Kidney capillary endothelial cell (primary cell): ENCODE measurements at regions not wholly inside any gene's neighbourhood (a gene's known extent, or its start where the extent isn't known, plus 50 kb on each side); places are given as distances from the start of the nearest gene placed in this dataset.

Experiments
- DNase-seq: peaks from one replicate; pipeline ENCODE4 v3.0.0-alpha.2; 2018; ENCODE audit warnings: low spot score

DNA sequence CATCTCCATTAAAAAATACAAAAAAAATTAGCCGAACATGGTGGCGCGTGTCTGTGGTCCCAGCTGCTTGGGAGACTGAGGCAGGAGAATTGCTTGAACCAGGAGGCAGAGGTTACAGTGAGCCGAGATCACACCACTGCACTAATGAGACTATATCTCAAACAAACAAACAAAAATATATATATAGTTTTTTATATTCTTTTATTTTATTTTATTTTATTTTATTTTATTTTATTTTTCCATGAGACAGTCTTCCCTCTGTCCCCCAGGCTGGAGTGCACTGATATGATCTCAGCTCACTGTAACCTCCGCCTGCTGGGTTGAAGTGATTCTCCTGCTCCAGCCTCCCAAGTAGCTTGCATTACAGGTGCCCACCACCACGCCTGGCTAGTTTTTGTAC, 79.5 kb downstream of the IRF2BPL start:
- DNase-seq: no peak

GRCh38 chr14:76948213-76948947, 80.1 kb downstream of the IRF2BPL start:
- DNase-seq: no peak

GRCh38 chr14:76947838-76948184, 80.7 kb downstream of the IRF2BPL start:
- DNase-seq: no peak

- peak; percentile 92 for DNase-seq
Measured at GRCh38 chr14:76947078-76947837, 81.2 kb downstream of the IRF2BPL start.

DNA sequence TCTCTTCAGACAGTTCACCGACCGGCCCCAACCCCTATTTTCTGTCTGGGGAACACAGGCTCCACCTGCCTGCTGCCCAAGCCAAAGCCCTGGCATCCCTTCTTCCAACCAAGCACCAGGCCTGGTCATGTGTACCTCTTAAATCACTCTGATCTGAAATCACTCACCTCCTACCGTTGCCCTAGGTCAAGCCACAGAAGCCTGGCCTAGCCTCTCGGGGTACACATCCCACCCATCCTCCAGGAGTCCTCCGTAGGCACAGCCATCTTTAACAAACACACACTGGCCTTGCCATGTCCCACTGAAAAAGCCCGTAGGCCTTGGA, 81.8 kb downstream of the IRF2BPL start:
- no peak for DNase-seq

DNA sequence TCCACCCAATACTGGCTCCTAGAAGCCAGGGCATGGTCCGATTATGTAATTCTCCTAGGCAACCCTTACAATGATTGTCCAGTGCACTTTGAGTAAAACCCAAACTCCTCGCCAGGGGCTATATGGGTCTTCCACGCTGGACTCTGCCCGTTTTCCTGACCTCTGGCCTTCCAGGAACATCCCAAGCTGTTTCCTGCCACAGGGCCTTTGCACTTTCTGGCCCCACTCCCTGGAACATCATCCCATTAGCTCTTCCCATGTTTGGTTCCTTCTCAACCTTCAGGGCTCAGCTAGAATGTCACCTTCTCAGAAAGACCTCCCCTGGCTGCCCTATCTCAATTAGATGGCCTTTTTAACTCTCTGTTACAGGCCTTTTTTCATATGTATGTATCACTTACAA, 85.4 kb downstream of the IRF2BPL start:
- no peak for DNase-seq

DNA sequence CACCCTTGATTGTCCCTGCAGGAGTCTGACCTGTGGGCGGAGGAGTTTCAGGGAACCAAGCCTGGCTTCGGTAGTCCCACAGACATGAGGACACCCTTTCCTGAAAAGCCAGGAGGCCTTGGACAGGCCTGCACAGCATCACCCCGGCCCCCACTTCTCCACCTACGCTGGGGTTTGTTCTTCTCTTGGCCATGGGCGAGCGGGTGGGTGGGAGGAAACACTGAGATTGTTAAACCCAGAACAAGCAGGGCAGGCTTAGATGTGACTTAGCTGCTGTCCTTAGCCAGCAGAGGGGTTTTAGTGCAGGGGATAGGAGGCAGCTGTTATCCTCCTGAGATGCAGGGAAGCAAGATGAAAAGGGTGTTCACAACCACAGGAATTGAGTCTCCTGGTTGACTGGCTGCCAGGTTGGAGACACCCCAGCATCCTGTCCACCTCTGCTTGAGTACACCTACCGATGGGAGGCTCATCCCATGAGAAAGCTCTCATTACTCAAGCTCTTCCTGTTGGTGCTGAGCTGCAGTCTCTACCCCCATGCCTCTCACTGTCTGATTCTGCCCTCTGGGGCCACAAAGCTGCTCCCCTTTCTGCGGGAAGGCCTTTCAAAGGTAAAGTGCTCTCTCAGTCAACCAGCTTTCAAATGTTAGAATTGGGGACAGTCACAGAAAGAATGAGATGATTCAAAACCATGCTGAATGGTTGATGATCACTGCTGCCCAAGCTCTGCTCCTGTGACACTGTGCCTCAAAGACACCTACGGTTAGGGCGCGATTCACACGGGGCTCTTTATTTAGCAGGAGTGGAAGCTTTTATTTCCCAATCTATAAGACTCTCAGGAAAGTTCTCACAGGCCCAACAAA, 86.3 kb downstream of the IRF2BPL start:
- DNase-seq: no peak

GRCh38 chr14:76941544-76941943, 87.0 kb downstream of the IRF2BPL start:
- no peak for DNase-seq

GRCh38 chr14:76940021-76940760, 88.3 kb downstream of the IRF2BPL start:
- no peak for DNase-seq

DNA sequence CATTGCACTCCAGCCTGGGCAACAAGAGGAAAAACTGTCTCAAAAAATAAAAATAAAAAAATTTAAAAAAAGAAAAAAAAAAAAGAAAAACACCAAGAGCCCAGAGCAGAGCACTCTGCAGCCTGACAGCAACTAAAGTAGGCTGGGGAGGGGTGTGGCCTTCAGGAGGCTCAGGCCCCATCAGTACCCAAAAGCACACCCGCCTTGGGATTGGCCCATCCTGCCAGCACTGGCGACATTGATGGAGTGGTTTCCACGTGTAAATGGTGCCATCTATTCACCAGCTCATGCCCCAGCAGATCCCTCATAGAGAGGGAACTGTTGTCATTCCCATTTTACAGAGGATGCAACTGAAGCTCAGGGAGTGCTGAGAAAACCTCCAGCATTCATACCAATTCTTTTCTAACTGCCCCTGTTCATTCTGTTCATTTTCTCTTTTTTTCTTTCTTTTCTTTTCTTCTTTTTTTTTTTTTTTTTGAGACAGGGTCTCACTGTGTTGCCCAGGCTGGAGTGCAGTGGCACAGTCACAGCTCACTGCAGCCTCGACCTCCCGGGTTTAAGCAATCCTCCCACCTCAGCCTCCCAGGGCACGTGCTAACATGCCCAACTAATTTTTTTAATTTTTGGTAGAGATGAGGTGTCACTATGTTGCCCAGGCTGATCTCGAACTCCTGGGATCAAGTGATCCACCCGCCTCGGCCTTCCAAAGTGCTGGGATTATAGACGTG, 89.3 kb downstream of the IRF2BPL start:
- DNase-seq: no peak

DNA sequence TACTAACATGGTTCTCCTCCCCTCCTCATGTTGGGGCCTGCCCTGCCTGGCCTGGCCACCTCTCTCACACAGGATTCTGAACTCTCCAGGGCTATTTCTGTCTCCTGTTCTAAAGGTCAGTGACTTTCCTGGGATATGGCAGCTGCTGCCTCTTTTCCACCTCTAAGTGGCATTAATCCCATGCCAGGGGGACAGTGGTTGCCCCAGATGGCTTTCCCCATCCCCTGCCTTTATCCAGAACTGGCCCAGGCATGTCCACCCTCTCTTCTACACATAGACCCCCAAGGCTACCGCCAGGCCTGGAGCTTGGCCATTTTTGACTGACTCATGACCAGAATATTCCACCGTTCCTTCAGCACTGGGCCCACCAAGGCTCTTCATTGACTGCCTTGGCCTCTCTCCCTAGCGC, 90.4 kb downstream of the IRF2BPL start:
- no peak for DNase-seq

DNA sequence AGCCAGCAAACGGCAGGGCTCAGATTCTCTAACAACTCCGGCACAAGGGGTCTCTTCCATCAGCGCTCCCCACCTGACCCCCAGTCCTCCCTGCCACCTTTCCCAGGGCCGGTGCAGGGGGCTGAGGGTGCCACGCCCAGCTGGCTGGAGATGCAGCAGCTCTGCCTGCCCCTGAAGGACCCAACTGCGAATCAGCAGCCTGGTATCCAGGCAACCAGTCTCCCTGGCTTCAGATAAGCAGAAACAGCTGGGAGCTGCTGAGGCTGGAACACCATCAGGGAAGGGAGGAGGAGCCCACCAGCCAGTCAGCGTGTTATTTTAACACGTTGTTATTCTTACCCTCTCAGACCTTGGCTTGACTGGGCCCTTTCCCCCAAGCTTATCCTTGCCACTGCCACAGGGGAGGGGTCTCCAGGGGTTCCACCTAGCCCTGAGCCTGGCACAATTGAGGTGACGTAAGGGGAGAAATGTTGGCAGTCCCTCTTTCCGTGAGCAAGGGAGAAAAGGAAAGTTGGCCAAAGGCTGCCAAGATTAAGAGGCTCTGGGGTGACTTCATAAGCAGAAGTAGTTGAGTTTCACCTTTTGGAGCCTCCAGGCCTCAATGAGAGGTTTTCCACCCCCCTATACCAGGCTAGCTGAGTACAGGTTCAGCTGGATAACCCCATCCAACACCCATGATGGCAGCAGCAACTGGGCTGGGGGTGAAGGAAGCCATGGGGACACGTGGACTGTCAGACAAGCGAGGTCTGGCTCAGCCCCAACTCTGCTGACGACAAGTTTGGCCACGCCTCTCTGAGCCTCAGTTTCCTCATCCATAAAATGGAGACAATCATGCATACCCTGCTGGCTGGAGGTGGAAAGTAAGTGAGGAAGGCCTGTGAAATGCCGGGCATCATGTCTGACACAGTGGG, 91.1 kb downstream of the IRF2BPL start:
- DNase-seq: no peak

- DNase-seq: no peak
Measured at GRCh38 chr14:76936483-76936882, 92.0 kb downstream of the IRF2BPL start.

DNA sequence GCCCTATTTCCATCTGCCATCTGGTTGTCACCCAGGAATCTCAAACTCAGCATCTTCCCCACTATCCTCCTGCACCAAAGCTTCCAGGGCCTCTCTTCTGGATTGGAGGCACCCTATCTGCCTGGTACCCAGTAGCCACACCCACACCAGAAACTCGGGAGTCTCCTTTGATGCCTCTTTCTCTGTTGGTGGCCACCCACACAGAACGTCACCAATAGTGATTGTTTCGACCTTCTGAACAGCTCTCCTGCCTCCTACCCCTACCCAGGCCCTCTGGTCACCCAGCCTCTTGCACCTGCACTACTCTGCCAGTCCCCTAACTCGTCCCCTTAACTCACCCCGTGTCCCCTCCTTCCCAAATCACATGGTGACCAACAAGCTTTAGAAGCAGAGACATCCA, 95.0 kb downstream of the IRF2BPL start:
- DNase-seq: no peak

- no peak for DNase-seq
Measured at GRCh38 chr14:76931631-76932402, 96.7 kb downstream of the IRF2BPL start.

DNA sequence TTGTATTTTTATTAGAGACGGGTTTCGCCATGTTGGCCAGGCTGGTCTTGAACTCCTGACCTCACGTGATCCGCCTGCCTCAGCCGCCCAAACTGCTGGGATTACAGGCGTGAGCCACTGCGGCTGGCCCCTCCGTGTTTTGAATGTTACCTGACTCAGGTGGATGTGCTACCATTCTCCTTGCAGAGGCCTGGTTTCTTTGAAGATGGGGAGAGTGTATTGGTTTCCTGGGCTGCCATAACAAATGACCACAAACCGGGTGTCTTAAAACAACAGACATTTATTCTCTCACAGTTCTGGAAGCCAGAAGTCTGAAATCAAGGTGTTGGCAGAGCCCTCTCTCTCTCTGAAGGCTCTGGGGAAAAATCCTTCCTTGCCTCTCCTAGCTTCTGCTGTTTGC, 98.0 kb downstream of the IRF2BPL start:
- no peak for DNase-seq

- no peak for DNase-seq
Measured at GRCh38 chr14:76929927-76930326, 98.6 kb downstream of the IRF2BPL start.

DNA sequence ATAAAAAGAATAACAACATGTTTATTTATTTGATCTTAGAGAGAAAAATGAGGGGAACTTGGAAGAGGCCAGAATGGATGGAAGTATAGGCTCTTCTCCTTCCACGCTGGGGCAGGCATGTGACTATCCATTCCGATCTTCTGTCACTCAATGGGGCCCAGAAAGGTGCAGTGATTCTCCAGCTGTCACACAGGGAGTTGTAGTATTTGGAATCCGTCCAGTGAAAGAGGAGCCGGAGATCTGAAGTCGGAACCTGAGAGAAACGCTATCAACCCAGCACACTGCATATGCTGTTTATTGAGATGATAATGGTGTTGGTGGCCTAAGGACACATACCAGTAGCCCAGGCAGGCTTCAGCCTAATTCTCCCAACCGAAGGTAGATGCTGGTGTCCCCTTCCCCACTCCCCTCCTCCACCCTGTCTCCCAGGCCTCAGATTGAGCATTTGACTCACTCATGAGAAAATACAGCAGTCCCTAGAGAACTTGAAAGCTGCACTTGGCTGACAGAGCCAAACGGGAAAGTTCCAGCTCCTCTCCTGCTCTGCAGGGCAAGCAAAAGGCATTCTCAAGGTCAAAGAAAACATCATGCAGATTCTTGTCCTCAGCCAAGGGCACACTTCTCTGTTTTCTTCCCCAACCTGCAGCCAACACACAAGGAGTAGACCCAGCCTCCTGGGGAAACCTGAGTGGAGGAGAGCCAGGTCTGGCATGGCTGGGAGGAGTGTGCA, 100.4 kb downstream of the IRF2BPL start:
- no peak for DNase-seq
